ENCODE measurements at regions not wholly inside any gene's neighbourhood (a gene's known extent, or its start where the extent isn't known, plus 50 kb on each side); places are given as distances from the start of the nearest gene placed in this dataset.

DNA sequence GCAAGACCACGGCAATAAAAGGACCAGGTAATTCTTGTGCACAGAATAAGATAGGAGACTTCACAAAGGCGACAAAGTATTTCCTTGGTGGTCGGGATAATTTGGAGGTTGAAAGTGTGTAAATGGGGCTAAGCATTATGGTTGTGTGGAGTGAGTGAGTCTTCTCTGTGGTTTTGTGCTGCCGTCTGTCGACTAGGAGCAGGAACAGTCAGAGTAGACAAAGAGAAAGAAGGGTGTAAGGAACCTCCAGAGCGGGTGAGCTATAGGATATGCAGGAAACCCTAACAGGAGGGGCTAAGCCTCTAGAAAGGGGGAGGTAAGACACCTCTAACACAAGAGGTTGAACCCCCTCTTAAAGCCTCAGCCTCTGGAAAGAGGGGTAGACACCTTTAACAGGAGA lies 201.6 kb downstream of the SH2D4B start:
- TF ChIP-seq POLR2A (IDR thresholded peaks at IDR 0.05; ENCODE audit: low read depth) (no peak), CTCF (IDR thresholded peaks at IDR 0.05) (no peak), POLR2AphosphoS5 (IDR thresholded peaks at IDR 0.05) (no peak), EP300 (IDR thresholded peaks at IDR 0.05) (no peak)

Measured in esophagus muscularis mucosa (tissue), 4 donors.